GM18526 (cell line): ENCODE measurements at regions not wholly inside any gene's neighbourhood (a gene's known extent, or its start where the extent isn't known, plus 50 kb on each side); places are given as distances from the start of the nearest gene placed in this dataset.

ENCODE experiments used
- POLR2A ChIP-seq: IDR thresholded peaks from 3 replicates; pipeline ENCODE4 v1.6.1; 2011; ENCODE audit not compliant: insufficient read length; ENCODE audit errors: extremely low read depth

GRCh38 chr13:74025369-74025768 lies 108.8 kb downstream of the KLF12 start:
- no peak for TF ChIP-seq POLR2A

- TF ChIP-seq POLR2A = no peak
These were observed 109.3 kb downstream of the KLF12 start for GRCh38 chr13:74024856-74025255.

- no peak for TF ChIP-seq POLR2A
These were observed 109.9 kb downstream of the KLF12 start for GRCh38 chr13:74024314-74024713.

- TF ChIP-seq POLR2A = no peak
These were observed 110.7 kb downstream of the KLF12 start for GRCh38 chr13:74023484-74023883.

- no peak for TF ChIP-seq POLR2A
These were observed 112.7 kb downstream of the KLF12 start for GRCh38 chr13:74021505-74021904.

- TF ChIP-seq POLR2A = no peak
These were observed 116.2 kb downstream of the KLF12 start for GRCh38 chr13:74018062-74018431.

- TF ChIP-seq POLR2A = no peak
These were observed 116.7 kb downstream of the KLF12 start for GRCh38 chr13:74017301-74018061.

GRCh38 chr13:74015137-74015536 lies 119.1 kb downstream of the KLF12 start:
- TF ChIP-seq POLR2A = no peak

- TF ChIP-seq POLR2A = no peak
These were observed 125.0 kb downstream of the KLF12 start for GRCh38 chr13:74009100-74009668.

GRCh38 chr13:74006666-74007065 lies 127.5 kb downstream of the KLF12 start:
- no peak for TF ChIP-seq POLR2A

- no peak for TF ChIP-seq POLR2A
These were observed 128.7 kb downstream of the KLF12 start for GRCh38 chr13:74005320-74006157.

GRCh38 chr13:74004109-74004508 lies 130.1 kb downstream of the KLF12 start:
- no peak for TF ChIP-seq POLR2A

- no peak for TF ChIP-seq POLR2A
These were observed 130.8 kb downstream of the KLF12 start for GRCh38 chr13:74003374-74003773.

GRCh38 chr13:74000876-74001275 lies 133.3 kb downstream of the KLF12 start:
- no peak for TF ChIP-seq POLR2A

- no peak for TF ChIP-seq POLR2A
These were observed 135.6 kb downstream of the KLF12 start for GRCh38 chr13:73998631-73999030.

GRCh38 chr13:73997964-73998363 lies 136.2 kb downstream of the KLF12 start:
- TF ChIP-seq POLR2A = no peak

GRCh38 chr13:73996569-73996968 lies 137.6 kb downstream of the KLF12 start:
- TF ChIP-seq POLR2A = no peak

GRCh38 chr13:73995736-73996135 lies 138.5 kb downstream of the KLF12 start:
- TF ChIP-seq POLR2A = no peak
